Kidney capillary endothelial cell (primary cell): ENCODE measurements at regions not wholly inside any gene's neighbourhood (a gene's known extent, or its start where the extent isn't known, plus 50 kb on each side); places are given as distances from the start of the nearest gene placed in this dataset.

Experiments
- DNase-seq: peaks from one replicate; pipeline ENCODE4 v3.0.0-alpha.2; 2018; ENCODE audit warnings: low spot score

DNA sequence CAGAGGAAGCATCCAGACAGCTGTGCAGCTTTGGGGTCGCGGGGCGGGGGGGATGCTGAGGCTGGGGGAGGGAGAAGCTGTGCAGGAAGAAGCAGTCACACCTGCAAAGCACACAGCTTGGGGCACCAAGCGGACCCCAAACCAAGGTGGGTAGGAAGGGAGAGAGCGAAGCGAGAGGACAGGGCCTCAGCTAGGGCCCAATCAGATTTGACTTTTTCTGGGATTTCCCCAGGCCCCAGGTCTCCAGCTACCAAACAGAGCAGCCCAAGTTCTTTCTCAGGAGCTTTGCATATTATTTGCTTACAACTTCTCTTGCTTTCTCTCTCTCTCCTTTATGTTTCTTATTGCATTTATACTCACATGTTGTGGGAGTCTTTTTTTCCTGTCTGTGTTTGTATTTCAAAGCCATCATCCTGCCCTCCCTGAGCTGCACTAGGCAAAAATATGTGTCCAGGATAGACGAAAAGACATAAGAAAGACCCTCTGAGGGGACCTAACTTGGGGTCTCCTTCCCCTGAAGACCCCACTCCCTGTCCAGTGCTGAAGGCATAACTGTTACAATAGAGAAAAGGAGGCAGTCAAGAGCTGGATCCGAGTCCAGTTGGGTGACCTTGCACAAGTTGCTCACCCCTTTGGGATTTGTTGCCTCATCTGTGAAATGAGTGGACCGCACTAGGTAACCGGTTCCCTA lies 50.6 kb upstream of the SMNDC1 start:
- DNase-seq = no peak

DNA sequence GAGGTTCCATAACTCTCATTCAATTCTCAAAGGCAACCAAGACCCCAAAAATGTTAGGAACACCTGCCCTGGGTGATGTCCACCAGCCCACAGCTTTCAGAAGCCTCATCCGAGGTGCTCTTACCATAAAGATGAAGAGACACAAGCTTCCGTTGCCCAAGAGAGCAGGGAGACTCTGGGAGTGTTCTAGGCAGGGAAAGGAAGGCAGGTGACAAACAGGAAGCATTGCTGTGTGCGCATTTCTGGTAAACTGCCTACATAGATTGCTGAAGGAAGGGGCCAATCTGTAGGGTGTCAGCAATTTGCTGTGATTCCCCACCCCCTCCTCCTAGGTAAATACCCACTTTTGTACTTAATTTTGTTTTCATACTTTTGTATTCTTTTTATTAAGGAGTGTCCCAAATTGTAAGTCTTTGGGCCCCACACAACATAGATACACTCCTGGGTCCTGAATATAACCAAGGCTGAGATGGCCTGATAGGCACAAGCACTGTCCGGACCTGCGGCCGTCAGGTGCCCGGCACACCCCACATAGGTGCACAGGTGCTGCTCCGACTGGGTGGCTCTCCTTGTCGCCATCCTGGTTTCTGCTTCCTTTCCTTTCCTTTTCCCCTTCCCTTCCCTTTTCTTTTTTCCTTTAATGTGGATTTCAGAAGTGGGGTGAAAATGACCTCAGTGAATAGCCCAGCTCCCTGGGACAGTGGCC lies 51.4 kb upstream of the SMNDC1 start:
- DNase-seq = no peak

DNA sequence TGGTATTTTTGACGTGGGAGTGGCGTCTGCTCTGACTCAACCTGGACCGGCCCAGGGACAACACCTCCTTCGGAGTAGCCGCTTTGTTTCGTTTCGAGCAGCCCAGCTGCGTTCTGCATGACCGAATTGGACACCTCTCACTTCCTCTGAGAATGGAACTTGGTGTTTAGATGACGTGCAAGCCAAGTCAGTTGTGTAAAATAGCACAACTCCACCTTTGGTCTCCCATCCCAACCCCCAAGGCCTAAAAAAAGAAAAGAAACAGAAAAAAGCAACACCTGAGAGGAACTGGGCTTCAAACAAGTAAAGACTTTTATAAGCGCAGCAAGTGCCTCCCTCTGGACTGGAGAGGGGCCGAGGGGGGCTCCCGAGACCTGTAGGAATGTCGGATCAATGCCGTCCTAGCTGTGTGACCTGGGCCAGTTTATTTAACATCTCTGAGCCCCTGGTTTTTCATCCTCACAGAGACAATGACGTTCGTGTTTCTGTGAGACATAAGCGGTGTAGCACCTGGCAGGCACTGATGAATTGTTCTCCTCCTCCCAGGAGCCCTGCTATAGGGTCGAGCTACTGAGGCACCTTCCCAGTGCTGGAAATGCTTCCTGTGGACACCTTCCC lies 52.0 kb upstream of the SMNDC1 start:
- DNase-seq = peak; percentile 84

DNA sequence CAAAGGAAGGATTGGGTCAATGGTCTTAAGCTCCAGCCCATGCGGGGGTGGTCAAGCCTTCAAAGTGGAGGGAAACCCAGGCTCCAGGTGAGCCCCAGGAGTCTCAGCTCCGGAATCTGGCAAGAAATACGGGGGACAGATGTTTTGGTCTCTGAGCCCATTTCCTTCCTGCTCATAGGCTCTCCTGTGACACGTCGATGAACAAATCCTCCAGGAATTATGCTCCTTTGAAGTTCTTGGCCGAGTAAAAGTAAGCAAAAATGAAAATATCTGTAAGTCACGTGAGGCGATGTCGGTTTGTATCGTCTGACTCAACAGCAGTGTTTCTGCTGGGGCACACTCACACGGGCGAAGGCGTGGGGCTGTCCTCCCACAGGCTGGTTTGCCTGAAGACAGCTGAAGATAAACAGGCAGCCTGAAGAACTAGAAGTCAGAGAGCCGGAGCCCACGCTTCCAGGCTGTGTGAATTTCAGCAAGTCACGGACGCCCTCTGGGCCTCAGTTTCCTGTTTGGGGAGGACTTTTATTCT lies 52.6 kb upstream of the SMNDC1 start:
- peak; percentile 98 for DNase-seq

DNA sequence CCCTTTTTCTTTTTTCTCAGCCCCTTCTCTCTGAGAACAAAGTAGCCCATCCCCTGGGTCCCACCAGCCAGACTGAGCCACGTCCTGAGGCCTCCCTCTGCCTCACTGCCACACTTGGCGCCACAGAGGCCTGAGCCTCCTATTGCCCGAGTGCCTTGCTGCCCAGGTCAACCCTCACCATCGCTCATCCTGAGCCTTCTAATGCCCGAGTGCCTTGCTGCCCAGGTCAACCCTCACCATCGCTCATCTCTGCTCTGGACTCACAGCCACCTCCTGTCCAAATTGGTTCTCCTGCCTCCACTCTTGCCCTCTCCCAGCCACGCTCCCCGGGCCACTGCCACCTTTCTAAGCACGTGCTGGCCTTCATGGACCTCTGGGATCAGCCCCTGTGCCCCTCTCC lies 53.2 kb upstream of the SMNDC1 start:
- DNase-seq = no peak

DNA sequence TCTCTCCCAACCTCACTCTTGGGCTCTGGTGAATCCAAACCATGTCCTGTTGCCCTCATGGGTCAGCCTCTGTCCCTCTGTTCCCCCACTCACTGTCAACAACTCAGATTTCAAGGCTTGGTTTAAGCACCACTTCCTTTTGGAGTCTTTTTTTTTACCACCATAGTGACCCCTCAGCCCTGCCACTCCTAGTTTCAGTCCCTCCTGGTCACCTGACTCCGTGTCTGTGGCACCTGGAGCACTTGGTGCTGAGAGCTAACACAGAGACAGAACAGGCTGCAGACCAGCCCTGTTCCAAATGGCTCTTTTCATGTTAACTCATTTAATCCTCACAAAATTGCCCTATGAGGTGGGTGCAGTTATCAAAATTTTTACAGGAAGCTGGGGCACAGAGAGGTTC lies 53.6 kb upstream of the SMNDC1 start:
- no peak for DNase-seq

DNA sequence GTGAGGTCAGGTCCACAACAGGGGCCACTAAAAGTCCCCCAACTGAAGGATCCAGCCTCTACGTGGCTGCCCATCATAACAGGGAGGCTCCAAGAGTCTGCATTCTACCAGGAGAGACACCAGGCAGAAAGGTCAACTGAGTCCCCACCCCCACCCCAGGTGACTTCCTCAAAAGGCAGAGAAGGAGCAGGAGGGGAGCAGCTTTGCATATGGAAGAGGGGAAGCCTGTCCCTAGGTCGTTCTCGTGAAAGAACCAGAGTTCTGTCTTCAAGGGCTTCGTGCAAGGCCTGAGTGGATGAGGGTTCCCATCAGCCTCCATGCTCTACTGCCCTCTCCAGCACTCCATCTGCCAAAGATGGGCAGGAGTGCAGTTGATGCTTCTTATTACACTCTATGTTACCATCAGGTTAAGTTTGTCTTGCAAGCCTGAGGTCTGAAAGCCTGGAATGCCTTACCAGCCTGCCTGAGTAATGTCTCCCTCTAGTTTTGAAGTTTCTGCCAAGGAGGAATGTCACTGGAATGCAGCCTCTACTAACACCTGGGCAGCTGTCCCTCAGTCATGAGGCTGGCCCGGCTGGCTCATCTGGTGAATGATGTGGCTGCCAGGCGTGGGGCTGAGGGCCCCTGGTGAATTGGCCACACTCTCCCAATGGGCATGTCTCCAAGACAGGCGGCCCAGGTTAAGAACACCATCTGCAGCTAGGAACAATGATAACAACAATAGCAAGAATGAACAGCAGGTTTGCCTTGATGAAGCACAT lies 54.3 kb upstream of the SMNDC1 start:
- DNase-seq = no peak

DNA sequence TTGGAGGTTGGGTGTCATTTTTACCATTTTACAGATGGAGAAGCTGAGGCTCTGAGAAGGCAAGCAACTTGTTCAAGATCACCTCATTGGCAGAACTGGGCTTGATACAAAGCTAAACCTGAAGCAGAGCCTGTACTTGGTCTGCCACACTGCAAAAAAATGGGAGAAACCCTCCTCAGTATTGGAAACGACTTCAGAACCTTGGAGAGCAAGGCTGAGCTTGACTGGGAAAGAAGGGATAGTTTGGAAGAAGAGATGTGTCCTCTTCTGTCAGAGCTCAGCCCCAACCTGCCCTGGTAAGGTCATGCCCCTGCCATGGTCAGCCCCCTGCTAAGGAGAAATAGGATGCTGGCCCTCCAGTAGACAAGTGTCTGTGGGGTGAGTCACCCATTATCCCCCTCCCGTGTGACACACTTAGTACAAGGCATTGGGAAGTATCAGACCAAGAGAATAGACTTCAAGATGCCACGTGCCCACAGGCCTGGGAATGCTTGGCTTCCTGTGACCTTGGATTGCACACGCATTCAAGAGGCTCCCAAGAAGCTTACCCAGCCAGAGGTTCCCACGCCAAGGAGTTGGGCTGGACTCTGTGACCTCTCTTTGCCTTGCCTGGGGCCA lies 56.2 kb upstream of the SMNDC1 start:
- DNase-seq = peak; percentile 87

DNA sequence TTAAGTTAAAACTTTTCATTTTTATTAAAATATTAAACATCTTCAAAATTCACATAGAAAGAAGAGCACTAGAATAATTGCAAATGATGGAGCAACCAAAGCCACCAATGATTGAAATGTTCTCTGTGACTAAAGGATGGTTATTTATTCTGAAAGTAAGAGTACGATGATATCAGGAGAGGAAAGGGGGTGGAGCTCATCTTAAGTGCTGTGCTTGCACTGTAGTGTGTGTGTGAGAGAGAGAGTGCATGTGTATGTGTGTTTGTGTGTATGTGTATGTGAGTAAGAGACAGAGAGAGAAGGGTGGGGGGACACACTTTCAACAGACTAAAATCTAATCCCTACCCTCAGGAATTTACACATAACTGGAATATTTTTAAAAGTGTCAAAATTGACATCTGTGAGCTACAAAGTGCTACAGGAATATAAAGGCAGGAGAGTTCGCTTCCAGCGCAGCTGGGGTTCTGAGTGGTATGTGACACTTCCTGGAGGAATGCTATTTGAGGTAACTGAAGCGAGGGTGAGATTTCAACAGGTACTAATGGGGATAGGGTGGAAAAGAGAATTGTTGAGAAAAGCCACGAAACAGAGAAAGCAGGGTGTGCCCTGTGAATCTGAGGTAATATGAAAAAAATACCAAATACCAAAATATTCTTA lies 57.2 kb upstream of the SMNDC1 start:
- DNase-seq = no peak

DNA sequence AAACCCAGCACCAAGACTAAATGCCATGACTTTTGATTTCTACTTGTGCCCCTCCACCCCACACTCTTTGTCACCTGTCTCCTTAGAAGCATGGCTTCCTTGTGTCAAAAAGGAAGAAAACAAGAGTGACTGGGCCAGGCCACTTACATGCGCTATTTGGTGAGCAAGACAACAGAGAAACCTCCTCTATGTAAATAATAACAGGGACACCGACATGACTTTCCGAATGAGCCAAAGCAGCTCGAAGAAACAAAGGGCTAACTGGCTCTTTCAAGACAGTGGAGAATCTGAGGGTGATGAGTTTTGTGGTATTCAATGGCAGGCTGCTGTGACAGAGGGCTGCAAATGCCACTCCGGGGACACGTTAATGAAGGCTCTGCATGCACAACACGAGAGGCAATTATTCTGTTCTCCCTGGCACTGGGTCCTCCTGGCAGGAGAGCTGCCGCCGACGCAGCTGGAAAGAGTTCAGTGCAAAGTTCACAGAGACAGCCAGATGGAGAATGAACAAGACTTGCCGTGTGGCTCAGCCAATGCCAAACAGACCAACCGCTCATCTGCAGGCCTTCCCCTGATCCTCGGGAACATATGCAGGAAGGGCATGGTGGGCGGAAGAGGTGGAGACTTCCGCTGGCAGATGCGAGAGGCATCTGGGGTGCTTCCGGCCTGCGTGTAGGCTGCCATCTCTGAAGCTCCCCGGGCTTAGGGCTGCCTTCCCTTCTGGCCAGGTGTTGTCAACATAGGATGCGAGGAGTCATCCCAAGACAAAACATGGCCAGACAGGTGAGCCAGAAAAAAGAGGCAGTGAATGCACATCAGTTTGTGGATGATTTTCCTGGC lies 59.1 kb upstream of the SMNDC1 start:
- DNase-seq = peak; percentile 37

DNA sequence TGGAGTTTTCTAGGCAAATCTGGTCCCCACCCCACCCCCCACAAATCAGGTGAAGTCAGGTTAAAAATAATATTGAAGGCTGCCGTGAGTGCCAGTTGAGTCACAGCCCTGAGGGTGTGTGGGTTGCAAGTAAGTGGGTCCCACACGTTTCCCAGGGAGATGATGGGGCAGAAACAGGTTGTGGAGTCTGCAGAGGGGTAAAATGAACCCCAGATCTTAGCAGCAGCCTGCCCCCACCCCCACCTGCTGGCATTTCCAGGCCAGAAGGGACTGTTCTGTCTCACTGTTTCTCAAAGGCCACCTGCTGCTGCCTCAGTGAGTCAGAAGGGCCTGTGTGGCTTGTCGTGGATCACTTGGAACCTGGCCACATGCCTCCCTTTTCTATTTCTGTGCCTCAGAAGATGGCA lies 59.8 kb upstream of the SMNDC1 start:
- DNase-seq = no peak

DNA sequence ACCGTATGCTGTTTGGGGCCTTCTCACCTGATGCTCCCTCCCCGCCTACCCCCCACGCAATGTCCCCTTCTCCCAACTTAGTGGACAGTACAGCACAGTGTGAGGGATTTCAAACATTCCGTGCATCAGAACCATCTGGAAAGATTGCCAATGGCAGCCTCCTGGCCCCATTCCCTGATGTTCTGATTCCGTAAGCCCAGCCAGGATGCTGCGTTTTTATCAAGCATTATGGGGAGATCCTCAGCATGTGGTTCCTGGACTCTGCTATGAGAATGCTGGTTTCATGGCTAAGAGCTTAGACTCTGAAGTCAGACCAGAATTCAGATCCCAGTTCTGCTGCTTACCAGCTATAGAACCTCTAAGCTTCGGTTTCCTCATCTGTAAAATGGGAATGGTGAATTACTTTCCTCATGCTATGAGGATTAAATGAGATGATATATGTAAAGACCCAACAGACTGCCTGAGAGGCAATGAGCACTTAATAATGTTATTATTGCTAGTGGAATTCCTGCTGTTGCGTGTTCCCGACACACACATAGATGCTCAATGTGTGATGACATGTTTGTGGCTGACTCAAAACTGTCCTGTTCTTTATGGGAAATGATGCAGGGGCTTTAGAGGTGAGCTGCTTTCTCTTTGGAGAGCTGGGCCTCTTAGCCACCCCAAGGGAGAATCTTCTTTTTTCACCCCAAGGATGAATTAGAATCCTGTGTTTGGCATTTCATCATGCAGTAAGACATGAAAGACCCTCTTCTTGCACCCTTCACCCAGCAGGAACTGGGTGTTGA lies 60.8 kb upstream of the SMNDC1 start:
- DNase-seq = no peak

DNA sequence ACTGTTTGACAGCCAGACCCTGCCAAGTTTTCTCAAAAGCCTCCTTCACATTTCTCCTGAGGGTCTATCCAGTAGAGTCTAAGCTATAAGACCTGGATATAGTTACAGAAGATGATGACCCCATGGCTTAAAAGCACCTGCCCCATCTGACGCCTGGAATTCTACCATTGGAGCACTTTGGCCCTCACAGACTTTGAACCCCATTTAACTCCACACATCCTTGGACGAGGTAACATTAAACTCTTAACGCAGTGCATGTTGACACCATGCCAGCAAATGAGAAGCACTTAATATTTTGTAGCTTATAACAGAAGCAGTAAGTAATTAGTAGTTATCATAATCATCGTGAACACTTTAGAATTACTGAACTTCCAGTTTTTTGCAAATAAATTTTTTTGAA lies 61.9 kb upstream of the SMNDC1 start:
- DNase-seq = no peak

DNA sequence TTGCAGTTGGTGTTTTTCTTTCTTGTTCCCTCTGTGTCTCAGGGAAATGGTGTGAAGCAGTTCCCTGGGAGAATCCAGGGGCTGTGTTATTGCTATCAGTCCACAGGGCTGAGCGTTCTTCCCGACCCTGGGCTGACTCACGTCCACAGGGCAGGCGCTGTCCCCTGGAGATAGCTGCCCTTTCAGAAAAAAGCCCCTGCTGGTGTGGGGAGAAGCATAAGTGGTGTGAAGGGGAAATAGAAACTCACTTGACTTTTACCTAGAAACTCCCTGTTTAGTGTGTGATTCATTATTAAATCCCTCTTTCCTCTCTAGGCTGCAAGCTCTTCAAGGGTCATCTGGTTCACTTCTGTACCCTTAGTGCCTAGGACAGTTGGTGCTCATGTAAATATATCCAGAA lies 63.3 kb upstream of the SMNDC1 start:
- peak; percentile 14 for DNase-seq

DNA sequence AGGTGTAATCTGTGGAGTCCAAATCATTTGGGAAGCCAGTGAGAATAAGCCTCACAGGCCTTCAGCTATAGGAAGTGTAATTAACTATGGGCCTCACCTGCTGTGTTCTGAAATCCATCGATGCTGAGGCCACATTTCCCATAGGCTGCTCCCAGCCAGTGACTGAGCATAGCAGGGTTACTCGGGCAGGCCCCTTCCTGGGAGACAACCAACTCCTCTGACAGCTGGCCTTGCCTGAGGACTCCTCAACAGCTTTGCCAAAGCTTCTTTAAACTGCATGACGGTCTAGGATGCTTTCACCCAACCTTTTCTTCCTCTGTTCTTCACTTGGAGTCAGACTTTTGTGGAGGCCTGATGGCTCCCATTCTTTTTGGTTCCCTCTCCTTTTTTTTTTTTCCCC lies 63.8 kb upstream of the SMNDC1 start:
- no peak for DNase-seq

DNA sequence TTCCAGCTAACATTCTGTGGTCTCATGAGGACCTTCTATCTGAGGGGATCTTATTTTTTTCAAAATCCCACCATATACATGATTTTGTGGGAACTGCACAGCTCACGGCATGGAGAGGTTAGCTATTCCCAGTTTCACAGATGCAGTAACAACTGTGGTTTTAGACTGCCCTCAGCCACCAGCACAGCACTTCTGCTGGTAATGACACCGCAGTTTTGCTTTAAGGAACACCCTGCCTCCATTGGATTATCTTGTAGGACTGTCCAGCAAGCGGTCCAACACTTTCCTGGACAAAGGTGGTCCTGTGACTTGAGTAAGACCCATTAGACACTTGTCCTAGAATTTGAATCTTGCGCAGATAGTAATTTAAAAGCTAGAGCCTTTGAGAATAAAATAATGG lies 65.3 kb upstream of the SMNDC1 start:
- DNase-seq = no peak

DNA sequence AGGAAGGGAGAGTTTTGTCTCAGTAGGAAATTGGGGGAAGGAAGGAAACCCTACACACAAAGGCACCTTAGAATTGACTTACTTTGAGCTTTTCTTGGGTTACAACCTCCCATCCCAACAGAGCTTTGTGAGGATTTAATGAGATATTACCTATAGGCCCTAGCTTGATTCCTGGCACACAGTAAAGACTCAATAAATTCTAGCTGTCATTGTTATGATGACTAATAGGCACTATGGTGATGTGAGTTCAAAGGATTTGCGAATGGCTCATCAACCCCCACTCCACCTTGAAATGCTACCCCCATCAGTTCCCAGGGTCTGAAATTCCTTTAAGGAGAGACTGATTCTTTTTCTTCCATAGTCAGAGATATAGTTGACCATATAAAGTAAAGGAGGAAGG lies 67.9 kb upstream of the SMNDC1 start:
- peak; percentile 79 for DNase-seq

DNA sequence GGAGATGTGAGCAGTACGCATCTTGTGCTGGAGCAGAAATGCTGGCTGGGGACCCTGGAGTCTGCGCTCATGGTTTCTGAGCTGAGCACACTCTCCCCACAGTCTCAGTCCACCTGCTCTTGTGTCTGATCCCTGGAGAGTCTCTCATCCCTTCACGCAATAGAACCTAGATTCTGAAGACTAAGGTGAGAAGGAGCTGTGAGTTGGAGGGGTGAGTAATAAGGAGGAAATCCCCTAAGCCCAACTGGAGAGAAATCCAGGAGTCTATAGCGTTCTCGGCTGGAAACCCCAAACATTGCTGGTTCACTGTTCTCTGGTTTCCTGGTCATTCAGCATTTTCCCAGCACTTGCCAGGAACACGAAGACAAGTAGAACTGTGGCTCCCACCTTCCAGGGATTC lies 68.3 kb upstream of the SMNDC1 start:
- no peak for DNase-seq

DNA sequence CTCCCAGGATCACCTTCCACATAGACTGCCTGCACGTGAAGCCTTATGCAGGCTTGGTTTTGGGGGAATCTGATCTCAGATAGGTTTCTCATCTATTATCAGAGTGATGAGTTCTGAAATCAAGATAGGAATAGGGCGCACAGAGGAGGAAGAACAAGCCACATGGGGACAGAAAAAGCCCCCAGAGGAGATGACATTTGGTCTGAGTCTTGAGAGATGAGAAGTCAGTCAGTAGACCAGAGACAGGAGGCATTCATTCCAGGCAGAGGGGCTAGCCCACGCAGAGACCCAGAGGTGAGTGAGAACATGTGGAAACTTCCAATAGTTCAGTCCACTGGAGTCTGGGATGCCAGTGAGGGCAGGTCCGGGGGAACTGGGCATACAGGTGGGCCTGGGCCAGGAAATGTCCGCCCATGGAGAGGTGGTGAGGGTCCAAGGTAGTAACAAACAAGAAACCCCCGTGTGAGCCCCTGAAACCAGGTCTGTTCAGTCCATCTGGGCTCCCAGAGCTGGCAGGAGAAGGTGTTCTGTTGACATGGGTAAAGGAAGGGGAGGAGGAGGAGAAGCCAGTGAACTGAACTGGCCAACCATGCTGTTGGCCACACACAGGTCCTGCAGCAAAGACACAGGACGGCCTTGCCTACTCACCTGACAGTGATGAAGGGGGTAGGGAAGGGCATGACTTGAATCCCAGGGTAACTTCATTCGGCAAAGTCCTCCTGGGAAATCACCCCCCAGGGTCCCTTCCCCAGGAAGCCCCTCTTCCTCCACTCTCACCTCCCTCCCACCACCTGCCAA lies 69.3 kb upstream of the SMNDC1 start:
- DNase-seq = no peak
